ENCODE measurements at regions not wholly inside any gene's neighbourhood (a gene's known extent, or its start where the extent isn't known, plus 50 kb on each side); places are given as distances from the start of the nearest gene placed in this dataset.

DNA sequence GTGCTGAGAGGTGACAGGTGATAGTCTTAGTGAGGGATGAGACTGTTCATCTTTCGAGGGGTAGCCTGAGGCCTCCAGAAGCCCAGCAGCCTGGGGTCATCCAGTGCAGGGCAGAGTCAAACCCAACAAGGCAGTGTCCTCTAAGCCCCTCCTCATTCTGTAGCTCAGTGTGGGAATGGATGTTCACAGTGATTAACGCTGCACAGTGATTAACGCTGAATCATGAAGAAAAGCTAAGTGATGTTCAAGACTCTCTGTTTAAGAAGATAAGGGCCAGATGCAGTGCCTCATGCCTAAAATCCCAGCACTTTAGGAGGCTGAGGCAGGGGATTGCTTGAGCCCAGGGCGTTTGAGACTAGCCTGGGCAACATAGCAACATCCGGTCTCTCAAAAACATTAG, 56.3 kb upstream of the LAPTM4A start:
- Mint-ChIP-seq H3K4me3 (no peak overlapping the region), H3K4me1 (peaks cover 8% of the 10 kb centered on the region), H3K36me3 (no peaks in the 10 kb centered on the region), H3K9me3 (no peaks in the 10 kb centered on the region), H3K27ac (no peak overlapping the region)
- ATAC-seq: no peak
- DNase-seq (ENCODE audit: low spot score in 2 of 2): no peak

DNA sequence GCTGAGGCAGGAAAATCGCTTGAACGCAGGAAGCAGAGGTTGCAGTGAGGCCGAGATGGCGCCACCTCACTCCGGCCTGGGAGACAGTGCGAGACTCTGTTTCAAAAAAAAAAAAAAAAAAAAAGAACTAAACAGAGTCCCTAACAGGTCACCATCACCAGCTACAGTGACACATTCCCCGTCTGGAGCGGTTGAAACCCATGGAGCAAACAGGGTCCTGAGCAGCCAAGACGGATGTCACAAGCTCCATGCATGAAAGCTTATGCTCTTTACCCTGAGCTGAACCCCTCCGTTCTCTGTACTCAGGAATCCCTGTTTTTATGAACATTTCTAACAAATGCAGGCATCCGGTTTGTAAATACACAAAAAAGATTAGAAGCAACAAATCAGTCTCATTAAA, 55.9 kb upstream of the LAPTM4A start:
- no peak for ATAC-seq
- no peaks in the 10 kb centered on the region for H3K9me3 Mint-ChIP-seq
- H3K4me1 Mint-ChIP-seq: peaks cover 8% of the 10 kb centered on the region
- H3K36me3 Mint-ChIP-seq: no peaks in the 10 kb centered on the region
- peak overlapping the region; percentile 64 for H3K4me3 Mint-ChIP-seq
- no peak overlapping the region for H3K27ac Mint-ChIP-seq
- no peak for DNase-seq (ENCODE audit: low spot score in 2 of 2)

DNA sequence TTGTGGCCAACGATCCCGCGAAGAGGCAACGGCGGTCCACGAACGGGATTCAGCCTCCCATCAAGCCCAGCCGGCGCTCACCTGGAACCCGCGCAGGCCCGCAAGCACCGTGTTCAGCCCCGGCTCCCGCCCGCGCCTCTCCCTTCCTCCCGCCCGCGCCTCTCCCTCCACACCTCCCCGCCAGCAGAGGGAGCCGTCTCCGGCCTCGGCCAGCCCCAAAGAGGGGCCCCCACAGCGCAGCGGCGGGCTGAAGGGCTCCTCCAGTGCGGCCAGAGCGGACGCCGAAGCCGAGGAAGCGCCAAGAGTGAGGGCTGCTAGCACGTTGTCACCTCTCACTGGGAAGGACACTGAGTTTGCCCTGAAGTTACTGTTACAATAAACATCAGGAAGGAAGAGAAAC, 55.3 kb upstream of the LAPTM4A start:
- peak overlapping the region; percentile 77 for H3K27ac Mint-ChIP-seq
- DNase-seq (ENCODE audit: low spot score in 2 of 2): peak in 1 of 2 donors; percentile 14
- H3K36me3 Mint-ChIP-seq: no peaks in the 10 kb centered on the region
- H3K4me1 Mint-ChIP-seq: peaks cover 8% of the 10 kb centered on the region
- ATAC-seq: peak; percentile 53
- no peaks in the 10 kb centered on the region for H3K9me3 Mint-ChIP-seq
- peak overlapping the region; percentile 64 for H3K4me3 Mint-ChIP-seq

DNA sequence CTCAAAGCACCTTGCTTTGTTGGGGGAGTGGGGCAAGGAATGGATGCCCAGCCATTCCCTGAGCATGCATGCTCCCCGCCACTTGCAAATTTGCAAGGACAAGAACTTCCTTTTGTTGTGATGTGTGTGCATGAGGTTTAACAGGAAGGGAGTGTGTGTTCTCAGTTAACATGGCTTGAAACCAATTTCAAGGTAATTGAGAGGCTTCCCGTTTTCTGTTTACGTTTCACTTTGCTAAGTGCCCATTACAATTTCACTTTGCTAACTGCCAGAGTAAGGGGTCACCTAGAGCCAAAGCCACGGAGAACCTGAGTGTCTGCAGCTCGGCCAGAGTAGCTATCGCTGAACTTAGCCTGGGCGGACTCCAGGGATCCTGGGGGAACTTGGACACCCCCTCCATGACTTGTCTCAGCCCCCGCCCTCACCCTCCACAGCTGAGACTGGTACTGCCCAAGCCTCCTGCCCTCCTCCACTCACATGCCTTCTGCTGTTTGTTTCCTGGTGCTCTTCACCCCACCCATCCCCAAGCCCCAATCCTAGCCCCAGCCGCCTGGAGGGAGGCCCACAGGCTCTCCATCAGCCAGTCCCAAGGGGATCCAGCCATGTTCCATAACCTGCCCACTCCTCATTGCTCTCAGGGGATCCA, 53.6 kb upstream of the LAPTM4A start:
- no peak for ATAC-seq
- Mint-ChIP-seq H3K4me1 (peaks cover 8% of the 10 kb centered on the region), H3K27ac (no peak overlapping the region), H3K4me3 (no peak overlapping the region), H3K9me3 (no peaks in the 10 kb centered on the region), H3K36me3 (no peaks in the 10 kb centered on the region)
- DNase-seq (ENCODE audit: low spot score in 2 of 2): no peak

DNA sequence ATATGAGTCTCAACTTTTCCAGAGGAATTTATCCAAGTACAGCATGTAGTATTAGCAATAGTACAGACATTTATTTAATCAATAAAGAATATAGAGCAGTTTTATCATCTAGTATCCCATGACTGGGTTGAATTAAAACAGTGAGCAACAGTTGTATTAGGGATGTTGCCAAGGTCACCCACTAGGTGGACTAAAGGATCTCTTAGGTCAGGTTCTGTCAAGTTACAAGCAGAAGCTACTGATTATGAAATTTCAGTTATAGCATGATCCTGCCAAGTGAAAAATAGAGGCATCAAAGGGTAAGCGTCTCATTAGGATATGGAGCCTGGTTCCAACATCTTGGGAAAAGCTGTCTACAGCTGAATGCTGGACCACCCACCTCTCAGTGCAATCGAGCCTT, 52.1 kb upstream of the LAPTM4A start:
- Mint-ChIP-seq H3K9me3 (no peaks in the 10 kb centered on the region), H3K36me3 (no peaks in the 10 kb centered on the region), H3K4me3 (no peak overlapping the region), H3K4me1 (peaks cover 8% of the 10 kb centered on the region), H3K27ac (no peak overlapping the region)
- ATAC-seq (no peak), DNase-seq (ENCODE audit: low spot score in 2 of 2) (no peak)
